Effector CD4-positive, alpha-beta T cell (primary cell): ENCODE measurements at regions not wholly inside any gene's neighbourhood (a gene's known extent, or its start where the extent isn't known, plus 50 kb on each side); places are given as distances from the start of the nearest gene placed in this dataset.

Source experiments
- DNase-seq: peaks from one replicate; pipeline ENCODE4 v3.0.0-alpha.2; 2020

DNA sequence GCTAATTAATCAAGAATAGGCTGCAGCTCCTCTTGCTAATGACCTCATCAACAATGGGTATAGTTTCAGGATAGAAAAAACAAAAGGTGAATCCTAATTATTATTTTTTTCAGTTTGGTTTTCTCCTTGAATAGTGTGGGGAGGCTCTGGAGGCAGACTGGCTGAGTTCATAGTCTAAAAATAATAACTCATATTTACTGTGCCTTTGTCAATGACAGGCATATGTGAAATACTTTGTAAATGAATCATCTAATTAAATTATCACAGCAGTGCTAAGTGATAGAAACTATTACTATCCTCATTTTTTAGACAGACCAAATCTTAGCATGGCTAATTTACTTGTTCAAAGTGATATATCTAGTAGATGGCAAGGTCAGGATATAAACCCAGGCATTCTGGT lies 1261.0 kb upstream of the SLC10A2 start:
- DNase-seq, result no peak

- DNase-seq, result no peak
Measured at GRCh38 chr13:104326523-104326922, 1260.3 kb upstream of the SLC10A2 start.

DNA sequence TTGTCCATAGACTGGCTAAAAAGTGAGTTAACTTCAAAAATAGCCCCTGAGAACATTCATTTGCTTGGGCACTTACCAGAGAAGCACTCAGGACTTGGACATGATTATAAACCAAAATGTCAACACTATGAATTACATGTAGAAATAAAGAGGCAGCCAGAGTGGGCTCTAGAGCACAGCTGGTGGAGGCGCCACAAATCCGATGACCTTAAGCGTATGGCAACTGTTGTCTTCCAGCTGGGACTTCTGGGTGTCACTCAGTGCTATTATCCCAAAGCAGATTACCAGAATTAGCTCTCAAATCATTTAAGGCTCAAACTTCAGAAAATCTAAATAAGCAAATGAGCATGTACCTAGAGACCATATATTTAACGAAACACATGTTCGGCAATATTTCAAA lies 1255.5 kb upstream of the SLC10A2 start:
- DNase-seq, result no peak

DNA sequence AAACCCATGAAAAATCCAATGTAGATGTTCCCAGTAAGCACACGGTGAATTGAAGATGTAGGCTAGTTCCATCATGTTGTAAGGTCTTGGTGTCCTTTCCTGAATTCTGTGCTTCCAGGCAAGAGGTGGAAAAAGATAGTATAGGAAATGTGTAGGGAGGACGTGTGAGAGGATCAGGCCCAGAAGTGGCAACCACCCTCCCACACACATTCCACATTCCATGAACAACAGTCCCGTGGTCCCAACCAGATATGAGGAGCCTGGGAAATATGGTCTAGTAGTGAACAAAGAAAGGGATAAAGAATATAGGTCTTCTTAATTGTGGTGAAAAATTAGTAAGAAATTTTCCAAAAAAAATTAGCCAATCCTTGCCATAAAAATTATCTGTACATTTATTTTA lies 1254.2 kb upstream of the SLC10A2 start:
- no peak for DNase-seq

GRCh38 chr13:104318121-104318520 lies 1251.9 kb upstream of the SLC10A2 start:
- DNase-seq, result no peak

- DNase-seq, result no peak
Measured at GRCh38 chr13:104315606-104316005, 1249.4 kb upstream of the SLC10A2 start.

DNA sequence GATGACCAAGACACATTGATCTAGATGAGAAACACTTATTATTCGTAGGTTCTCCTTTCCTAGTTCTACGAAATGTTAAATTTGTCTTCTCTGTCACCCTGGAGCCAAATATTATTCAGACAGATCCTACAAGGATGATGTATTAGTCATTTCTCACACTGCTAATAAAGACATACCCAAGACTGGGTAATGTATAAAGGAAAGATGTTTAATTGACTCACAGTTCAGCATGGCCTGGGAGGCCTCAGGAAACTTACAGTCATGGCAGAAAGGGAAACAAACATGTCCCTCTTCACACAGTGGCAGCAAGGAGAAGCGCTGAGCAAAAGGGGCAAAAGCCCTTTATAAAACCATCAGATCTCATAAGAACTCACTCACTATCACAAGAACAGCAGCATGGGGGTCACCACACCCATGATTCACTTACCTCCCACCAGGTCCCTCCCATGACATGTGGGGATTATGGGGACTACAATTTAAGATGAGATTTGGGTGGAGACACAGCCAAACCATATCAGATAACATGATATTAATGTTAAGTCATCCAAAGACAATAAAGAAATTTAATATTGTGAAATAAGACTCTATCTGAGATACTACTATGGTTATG lies 1248.8 kb upstream of the SLC10A2 start:
- no peak for DNase-seq

GRCh38 chr13:104314321-104314720 lies 1248.1 kb upstream of the SLC10A2 start:
- DNase-seq, result no peak

DNA sequence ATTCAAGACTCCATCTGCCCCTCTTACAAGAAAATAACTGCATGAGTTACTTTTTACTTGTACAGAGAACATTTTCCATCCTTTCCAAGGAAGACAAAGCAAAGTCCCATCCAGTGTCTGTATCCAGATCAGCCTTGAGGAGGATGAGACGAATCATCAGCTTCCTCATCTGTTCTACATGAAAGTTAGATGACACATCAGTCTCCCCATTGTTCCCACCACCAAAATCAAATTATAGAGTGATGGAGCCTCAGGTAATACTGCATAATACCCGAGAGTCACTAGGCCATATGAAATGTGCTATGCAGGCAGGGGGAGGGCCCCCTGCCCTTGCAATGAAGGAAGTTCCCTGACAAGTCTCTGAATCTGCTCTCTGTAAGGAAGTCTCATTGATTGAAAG lies 1244.6 kb upstream of the SLC10A2 start:
- no peak for DNase-seq

DNA sequence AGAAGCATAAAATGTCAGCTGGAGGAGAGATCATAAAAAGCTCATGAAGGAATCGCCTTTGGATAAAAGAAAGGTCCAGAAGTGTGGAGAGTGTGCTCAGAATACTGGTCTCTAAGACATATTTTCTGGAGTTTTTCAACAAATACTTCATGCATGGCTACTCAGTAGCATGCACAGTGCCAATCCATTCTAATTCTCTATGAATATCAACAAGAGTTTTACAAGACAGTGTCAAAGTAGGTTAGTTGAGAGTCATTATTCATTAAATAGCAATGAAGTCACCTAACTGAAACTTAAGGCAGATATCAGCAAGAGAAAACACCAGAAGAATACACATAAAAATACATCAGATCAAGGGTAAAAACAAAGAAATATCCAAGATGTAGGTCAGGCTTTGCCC lies 1243.2 kb upstream of the SLC10A2 start:
- DNase-seq, result no peak

DNA sequence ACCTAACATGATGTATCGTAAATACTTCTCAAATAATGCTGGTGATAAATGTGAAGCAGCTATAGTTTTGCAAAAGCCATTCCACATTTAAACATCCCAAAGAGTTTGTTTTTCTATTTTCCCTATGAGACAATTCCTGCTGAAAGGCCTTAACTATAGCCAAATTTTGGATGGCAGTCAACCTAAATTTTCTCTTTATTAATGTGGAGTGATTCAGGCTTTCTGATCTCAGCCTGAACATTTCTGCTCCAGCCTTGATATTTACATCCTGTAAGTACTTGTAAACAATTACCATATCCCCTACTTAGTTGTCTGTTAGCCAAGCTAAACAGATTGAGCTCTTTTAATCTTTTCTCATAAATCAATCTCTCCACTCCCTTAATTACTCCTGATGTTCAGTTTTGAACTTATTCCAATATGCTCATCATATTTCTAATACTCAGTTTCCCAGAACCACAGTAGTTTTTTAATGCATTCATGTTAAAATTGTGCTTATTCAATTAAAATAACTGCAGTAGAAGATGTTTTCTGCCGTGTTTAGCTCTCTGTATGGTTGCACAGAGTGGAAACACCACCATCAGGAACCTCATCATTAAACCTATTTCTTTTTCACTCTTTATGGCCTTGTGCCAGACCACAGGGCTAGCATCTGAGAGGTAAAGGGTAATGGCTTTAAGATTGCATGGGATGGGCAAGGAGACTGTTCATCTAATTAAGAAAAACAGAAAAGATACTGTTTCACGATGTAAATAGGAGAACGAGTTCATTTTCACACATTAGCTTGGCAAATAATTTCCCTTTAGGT lies 1235.2 kb upstream of the SLC10A2 start:
- DNase-seq, result no peak

GRCh38 chr13:104297075-104297474 lies 1230.9 kb upstream of the SLC10A2 start:
- no peak for DNase-seq

GRCh38 chr13:104296286-104296685 lies 1230.1 kb upstream of the SLC10A2 start:
- no peak for DNase-seq

DNA sequence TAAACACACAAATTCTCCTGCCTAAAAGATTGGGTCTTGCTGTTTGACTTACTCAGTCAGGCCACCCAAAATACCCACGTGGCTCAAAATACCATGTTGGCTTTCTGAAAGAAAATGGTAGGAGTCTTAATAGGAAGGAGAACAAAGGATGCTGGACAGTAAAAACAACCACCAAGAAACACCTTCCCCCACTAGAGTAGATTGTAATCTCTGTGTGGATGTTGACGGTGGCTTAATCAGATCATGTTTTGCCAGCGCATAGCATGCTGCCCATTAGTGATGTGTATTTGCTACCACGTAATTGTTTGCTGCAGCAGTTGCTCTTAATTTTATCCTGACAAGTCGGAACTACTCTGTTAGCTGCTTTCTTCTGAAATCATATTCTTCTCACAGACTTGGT lies 1229.3 kb upstream of the SLC10A2 start:
- no peak for DNase-seq

DNA sequence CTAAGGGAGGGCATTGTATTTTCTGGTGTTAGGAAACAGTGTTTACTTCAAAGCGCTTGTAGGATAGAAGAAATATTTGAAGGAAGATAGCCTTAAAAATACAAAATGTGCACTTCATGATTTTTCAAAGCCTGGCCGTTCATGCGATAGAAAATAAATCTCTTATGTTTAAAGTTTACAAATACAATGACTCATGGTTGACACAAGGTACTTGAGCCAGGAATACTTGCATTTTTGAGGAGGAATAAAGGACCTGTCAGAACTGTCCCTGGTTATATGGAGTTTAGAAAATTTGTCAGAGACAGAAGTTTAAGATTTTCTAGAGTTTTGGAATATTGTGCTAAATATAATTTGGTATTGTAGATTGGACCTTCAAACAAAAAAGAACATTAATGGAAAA lies 1223.2 kb upstream of the SLC10A2 start:
- no peak for DNase-seq

- DNase-seq, result no peak
Measured at GRCh38 chr13:104288496-104288895, 1222.3 kb upstream of the SLC10A2 start.

DNA sequence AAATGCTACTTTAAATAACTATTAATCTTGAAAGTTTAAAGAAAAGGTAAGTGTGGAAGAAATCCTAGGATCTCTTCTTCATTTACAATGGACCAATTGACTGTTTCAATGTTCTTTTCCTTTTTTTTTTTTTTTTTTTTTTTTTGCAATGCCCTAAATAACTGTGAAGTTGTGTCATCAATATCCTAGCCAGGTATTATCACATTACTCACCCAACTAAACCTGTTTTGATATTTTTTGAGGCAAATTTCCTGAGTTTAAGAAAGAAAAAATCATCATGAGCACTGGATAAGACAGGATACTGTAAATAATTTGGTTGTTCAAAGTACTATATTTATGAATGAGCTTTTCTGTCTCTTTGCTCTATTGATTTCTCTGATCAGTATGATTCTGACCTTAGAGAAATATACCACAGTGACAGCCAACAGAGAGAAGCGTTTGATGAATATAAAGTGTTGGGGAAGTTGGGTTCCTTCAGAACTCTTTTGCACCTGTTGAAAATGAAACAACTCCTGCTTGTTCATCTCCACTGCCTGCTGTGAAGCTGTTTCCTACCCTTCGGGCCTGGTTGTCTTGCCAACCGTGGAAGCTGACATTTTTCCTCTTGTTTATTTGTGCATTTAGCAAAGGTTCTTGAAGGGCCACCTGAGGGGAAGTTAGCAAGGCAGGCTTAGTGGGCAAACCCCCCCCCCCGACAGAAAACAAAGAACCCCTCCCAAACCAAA lies 1220.5 kb upstream of the SLC10A2 start:
- no peak for DNase-seq

- DNase-seq, result no peak
Measured at GRCh38 chr13:104281910-104282309, 1215.7 kb upstream of the SLC10A2 start.

- no peak for DNase-seq
Measured at GRCh38 chr13:104270731-104271130, 1204.5 kb upstream of the SLC10A2 start.

- DNase-seq, result no peak
Measured at GRCh38 chr13:104267206-104267811, 1201.1 kb upstream of the SLC10A2 start.

GRCh38 chr13:104256701-104257100 lies 1190.5 kb upstream of the SLC10A2 start:
- no peak for DNase-seq

DNA sequence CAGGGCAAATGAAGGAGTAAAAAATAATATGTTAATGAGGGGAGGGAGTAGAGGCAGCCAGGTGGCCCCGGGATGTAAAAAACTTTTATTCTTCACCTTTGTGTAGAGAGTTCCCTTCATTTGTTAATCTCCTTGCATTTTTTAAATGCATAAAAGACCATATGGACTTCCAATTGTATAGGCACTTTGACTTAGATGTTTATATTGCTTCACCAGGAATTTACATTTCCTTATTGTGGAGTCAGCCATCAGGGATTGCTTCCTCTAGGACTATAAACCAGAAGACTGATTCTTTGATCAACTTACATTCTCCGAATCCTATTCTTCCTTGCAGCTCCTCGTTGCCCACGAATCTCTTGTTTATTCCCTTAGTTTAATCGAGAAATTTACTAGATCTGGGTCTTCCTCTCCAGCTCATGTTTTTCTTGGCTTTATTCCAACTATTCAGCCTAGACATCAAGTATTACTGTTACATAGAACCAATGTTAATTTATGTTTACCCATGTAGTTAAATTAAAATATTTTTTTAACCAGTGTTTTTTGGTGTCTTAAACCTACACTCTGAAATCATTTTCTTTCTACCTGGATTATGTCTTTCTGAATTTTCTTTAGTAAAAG lies 1187.0 kb upstream of the SLC10A2 start:
- DNase-seq, result no peak

DNA sequence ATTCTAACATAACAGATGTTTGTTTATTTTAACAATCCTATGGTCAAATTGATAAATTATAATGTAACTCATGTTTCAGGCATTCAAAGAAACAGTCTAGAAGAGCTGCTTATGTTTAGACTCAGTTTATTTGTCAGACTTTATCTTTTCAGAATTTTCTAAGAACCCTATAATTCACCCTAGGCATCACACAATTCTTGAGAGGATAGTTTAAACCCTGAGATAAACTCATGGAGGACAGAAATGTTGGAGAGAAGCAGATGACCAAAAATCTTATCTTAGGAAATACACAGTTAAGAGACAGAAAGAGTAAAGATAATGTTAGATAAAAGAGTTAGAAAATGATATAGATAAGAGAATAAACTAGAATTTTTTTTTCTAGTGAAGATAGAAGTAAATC lies 1185.7 kb upstream of the SLC10A2 start:
- DNase-seq, result no peak
